DMS114 treated with DMSO at 0.1 percent for 48 hours (cell line): ENCODE measurements at regions not wholly inside any gene's neighbourhood (a gene's known extent, or its start where the extent isn't known, plus 50 kb on each side); places are given as distances from the start of the nearest gene placed in this dataset.

ENCODE experiments used
- DNase-seq: peaks from one replicate; lab custom pipeline; 2025; ENCODE audit not compliant: unreplicated experiment; lab: John Stamatoyannopoulos, UW

GRCh38 chr5:54719384-54720283 lies 202.1 kb downstream of the SNX18 start:
- DNase-seq, result no peak

GRCh38 chr5:54718656-54719055 lies 201.1 kb downstream of the SNX18 start:
- DNase-seq, result no peak

- no peak for DNase-seq
Observed at GRCh38 chr5:54717870-54718269, 200.3 kb downstream of the SNX18 start.

- DNase-seq, result no peak
Observed at GRCh38 chr5:54717459-54717858, 199.9 kb downstream of the SNX18 start.

DNA sequence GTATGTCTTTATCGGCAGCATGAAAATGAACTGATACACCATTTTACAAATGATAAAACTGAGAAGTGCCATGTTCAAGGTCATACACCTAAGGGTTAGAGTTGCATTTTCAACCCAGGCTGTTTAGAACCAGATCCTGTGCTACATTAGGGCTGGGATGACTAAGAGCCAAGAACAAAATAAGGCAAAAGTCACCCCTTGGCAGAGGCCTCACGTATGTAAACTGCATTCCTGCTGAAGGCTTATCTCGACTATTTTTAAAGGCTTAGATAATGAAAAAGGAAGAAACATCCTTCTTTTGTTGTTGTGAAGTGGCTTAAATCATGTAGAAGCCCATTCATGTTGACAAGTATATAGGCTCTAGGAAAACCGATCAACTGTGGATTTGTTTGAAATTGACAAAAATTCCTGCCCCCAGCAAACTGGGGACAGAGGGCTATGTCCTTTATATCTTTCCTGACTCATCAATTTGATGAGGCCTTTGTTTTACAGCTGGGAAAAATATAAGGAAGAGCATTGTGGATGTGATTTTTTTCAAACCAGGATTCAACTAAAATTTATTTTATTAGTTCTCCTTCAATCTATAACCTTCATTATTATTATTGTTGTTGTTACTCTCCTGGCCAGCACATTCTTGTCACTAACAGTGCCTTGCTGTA lies 196.5 kb downstream of the SNX18 start:
- DNase-seq, result no peak

DNA sequence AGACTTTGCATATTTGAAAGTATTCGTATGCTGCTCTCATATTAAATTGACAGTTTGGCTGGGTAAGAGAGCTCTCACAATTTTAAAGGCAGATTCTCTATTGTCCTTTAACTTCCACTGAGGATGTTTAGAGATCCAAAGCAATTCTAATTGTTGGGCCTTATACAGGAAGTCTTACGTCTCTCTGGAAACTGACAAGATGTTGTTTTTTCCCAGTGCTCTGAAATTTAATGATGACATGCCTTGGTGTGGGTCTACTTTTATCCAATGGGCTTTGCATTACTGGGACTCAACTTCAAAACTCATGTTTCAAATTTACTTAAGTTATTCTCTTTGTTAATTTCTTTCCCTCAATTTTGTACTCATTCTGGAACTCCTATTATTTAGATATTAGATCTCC lies 191.5 kb downstream of the SNX18 start:
- DNase-seq, result no peak

DNA sequence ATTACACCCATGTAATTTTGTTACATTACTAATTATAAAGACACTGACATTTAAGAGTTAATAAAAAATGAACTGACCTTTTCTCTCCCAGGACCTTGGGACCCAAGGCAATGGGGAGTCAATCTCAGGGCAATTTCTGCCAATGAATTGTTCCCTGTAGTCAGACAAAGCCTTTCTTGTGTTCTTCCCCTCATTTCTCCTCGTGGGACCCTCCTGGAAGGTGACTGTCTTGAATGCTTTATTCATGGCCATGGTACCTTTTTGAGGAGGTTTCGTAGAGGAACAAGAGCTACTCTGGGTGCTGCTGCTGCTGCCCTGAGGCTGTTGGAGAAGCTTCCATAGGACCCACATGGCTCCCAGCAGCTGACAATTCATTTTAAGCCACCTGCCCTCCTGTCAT lies 190.3 kb downstream of the SNX18 start:
- no peak for DNase-seq

DNA sequence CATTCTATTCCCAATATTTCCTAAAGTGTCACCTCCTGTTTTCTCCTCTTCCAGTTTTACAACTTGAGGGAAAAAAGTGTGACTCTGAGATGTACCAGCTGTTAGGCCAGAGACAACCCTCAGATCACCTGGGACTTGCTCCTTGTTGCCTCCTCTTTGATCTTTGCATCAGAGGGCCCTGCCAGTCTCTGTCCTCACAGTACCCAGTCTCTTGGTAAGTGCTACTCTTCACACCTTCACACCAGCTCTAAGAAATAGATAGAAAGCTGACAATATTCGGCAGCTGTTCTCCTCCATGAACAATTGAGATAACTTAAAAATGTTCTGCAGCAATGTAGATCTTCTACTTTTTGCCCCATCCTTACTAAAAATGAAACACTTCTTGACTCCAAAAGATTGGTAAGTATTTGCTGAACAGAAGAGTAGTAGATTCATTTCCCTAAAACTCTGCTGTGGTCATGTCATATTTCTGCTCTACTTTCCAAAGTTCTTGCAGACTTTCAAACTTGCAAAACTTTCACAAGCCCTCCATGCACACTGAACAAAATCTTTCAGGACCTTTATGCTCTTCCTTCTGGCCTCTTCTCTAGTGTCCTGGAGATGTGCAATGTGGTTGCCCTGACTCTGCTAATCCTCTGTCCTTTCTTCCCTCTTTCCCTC lies 188.6 kb downstream of the SNX18 start:
- DNase-seq, result no peak

DNA sequence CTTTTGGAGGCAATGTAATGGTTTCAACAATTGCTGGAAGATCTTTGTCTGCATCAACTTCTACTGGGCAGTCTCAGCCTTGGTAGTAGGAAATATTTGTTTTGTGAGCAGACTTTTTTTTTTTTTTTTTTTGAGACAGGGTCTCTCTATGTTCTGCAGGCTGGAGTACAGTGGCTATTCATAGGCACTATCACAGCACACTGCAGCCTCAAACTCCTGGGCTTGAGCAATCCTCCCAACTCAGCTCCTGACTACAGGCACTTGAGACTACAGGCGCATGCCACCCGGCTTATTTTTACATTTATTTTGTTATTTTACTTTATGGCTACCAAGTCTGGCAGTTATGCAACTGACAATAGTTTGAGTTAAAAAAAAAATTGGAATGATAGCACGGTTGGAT lies 187.3 kb downstream of the SNX18 start:
- DNase-seq, result no peak

DNA sequence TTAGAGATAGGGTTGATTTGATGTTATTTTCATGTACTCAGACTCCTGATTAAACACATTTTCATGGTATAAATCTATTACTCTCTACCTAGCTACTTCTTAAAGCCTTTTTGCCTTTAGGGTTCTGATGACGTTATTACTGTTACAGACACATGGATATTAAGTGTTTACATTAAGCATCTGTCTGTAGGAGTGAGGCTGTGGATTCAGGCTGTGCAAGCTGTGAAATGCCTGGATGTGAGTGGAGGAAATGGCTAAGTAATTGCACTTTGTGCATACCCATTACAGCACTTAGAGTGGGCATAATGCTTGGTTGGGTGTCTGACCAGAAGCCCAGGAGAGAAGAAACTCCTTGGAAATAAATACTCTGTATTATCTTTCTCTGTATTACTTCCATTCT lies 186.8 kb downstream of the SNX18 start:
- DNase-seq, result no peak

GRCh38 chr5:54703565-54704255 lies 186.2 kb downstream of the SNX18 start:
- no peak for DNase-seq

DNA sequence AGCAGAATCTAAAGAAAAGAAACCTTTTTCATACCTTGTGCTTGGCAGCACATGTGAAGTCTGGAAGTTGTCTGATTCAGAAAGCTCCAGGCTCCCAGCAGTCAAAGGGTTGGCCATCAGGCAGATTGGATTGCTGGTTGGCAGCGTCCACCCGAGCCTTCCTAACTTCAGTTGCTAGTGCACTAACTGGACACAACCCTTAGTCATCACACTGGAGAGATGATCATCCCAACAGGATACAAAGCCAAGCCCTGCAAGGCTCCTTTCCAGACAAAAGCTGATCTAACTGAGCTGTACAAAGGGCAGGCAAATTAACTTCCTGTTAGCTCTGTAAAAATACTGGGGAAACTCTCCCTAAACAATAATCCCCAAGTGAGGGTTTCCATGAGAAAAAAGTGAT lies 185.6 kb downstream of the SNX18 start:
- no peak for DNase-seq

- DNase-seq, result no peak
Observed at GRCh38 chr5:54702470-54702869, 184.9 kb downstream of the SNX18 start.

- no peak for DNase-seq
Observed at GRCh38 chr5:54700986-54701578, 183.5 kb downstream of the SNX18 start.

- no peak for DNase-seq
Observed at GRCh38 chr5:54696931-54697330, 179.4 kb downstream of the SNX18 start.

GRCh38 chr5:54696346-54696745 lies 178.8 kb downstream of the SNX18 start:
- no peak for DNase-seq

DNA sequence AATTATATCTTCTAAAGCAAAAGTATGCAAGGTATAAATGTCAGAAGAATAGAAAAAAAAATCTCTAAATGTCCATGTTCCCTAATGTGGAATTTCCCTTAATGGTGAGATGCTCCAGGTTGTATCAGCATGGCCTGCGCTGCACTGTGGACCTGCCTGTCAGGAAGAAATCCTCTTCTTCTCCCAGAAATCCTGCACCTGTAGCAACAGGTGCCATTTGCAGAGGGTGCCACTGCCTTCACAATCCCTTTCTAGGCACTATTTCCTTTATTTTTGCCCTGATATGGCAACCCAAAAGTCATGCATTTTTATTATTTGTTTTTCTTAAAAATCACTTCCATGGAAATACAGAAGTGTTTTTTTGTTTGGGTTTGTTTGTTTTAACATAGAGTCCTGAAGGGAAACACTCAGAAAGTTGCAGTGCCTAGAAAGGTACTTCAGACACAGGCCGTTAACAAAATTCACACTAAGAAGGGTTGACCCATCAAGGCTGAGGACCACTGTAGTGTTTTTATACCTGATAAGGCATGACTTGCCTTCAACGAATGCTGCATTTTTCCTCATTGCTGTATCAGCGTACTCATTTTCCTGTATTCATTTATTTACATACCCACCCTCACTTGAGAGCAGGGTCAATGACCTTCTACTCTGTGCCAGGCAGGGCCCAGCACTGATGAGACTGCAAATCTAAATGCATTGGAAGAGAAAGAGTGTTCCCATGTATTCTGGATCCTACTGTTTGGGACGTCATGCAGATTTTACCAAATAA lies 177.8 kb downstream of the SNX18 start:
- no peak for DNase-seq

DNA sequence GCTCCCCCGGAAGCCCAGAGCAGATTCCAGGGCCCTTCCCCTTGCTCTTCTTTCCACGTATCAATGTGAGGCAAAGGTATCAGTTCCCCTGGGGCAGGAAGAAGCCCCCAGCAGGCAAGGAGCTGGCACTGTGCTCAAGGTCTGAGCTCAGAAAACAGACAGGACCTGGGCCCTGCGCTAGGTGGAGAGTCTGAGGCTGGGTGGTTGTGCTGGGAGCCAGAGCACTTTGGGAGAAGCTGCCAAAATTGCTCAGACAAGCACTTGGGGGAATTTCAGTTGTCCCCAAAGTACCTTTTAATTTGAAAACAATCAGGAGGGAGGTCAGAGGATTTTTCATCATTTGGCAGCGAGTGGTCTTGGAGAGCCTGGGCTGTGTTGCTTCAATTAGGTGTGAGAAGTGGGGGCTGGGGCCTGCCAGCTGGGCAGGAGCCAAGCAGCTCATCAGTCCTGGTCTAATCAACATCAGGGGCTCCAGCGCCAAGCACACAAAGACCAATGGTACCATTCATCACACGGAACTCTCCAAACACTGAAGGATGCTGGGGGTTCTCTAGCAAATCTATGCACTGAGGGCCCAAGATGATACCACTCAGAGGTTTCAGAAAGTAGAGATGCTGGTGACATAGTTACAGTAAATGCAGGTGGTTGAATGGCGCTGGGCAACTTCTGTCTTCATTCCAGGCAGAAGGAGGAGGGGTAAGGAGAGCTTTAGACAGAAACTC lies 176.5 kb downstream of the SNX18 start:
- no peak for DNase-seq

- no peak for DNase-seq
Observed at GRCh38 chr5:54692631-54693030, 175.1 kb downstream of the SNX18 start.

DNA sequence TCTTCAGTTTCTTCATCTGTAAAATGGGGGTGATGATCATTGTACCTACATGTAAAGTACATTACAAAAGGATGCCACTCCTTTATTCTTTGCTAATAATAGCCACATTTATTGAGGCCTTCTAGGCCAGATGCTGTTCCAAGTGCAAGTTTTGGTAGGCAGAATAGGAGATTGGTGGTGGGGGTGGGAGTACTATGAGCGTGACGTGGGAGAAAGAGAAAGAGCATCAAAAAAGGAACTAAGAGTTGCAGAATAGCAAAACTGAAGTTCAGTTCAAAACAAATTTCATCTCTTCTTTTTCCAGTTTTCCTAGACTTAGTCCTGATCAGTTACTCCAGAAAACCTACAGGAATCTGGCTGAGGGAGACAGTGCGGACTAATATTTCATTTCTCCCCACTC lies 174.1 kb downstream of the SNX18 start:
- no peak for DNase-seq
